Activated CD4-positive, alpha-beta T cell treated with anti-CD3 and anti-CD28 coated beads, Interleukin-2, amount 50 U/mL, for 4 hours (primary cell): ENCODE measurements at regions not wholly inside any gene's neighbourhood (a gene's known extent, or its start where the extent isn't known, plus 50 kb on each side); places are given as distances from the start of the nearest gene placed in this dataset.

ENCODE experiments used
- DNase-seq, 2 experiments: peaks; one replicate each; pipeline ENCODE4 v3.0.0-alpha.2; 2020

DNA sequence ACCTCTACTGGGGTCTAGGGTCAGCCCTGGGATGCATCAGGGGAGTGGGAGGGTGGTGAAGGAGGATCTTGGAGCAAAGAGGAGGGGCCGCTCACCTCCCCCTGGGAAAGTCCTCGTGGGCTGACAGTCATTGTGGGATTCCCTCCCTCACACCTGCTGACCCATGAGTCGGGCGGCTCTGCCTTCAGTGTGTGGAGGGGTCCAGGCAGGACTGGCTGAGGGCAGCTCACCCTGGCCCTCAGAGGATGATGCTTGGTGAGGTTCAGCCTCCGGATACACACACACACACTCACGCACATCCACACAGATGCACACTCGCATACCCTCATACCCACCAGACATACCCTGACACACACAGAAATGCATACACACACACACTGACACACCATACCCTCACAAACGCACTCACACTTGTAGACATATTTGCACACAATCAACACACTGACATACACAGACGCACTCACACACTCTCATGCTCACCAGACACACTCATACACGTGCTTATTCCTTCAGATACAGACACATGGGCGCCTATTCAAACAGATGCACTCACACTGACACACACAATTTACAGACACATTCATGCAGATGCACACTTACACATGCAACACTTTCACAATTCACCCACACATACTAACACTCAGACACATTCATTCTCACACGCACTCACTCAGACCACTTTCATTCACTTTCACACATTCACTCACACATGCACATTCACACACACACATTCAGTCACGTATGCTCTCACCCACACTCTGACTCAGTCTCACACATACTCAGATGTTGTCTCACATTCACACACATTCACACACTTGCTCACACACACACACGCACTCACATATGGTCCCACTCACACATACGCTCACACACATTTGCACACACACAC, 105.1 kb upstream of the RPL38 start:
- no peak for DNase-seq

DNA sequence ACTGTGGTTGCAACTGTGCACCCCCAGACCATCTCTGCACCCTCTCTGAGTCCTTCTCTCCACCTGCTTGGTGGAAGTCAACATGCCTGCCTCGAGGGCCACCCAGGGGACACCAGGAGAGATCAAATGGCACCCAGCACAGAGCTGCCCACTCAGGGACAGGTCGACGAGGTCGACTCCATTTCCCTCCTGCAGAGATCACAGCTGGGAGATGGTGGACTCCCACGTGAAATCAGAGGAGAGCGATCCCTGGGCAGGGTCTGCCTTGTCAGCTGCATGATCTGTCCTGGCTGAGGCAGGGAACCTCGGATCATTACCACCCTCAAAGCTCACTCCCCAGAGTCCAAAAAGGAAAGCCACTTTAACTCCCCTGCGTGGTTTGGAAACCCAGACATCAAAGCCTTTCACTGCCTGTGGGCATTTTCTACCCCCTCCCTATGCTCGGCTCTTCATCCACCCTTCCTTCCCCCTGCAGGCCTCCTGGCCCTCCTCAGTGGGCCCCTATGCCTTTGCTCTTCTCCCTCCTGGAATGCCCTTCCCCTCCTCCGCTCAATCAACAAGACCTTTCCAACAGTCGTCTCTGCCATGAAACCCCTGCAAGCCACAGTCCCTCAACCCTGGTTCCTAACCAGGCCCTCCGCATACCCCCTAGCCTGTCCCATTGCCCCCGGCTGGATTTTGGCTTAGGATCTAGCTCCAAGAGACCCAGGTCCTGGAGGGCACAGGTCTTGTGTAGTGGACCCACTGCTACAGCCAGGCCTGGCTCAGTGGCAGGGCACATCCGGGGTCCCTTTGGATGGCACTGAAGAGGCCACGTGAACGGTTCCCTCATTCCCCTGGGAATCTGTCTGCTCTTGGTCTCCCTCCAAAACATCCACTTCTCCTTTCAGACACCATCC, 103.8 kb upstream of the RPL38 start:
- no peak for DNase-seq

DNA sequence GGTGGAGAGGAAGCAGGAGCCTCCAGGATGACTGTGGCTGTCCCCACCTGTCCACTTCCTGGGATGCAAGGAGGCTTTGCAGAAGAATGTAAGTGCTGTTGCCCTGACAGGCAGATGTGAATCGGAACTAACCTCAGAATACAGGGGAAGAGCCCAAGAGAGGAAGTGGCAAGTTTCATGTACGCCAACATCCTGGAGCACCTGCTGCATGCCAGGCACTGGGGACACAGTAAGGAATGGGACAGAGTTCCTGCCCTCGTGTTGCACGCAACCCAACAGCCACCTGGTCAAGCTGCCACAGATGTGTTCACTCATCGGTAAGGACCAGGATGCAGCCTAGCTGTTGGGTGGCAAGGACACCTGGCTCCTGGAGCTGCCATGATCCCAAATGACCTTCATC, 98.6 kb upstream of the RPL38 start:
- DNase-seq: no peak

DNA sequence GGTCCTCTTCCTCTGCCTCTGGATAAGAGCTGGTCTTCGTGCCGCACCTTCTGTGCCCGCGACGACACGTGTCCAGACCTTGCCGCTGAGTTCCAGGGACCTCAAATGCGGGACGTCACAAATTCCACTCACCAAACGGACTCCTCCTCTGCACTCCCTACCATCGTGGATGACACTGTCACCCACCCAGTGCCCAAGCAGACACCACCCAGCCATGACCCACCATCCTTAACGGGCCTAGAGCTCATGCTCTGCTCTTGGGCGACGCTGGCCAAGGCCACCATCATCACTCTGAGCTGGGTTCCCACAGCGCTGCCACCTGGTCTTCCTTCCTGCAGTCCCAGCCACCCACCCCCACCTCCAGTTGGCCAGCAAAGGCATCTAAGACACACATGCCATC, 96.4 kb upstream of the RPL38 start:
- DNase-seq: no peak

DNA sequence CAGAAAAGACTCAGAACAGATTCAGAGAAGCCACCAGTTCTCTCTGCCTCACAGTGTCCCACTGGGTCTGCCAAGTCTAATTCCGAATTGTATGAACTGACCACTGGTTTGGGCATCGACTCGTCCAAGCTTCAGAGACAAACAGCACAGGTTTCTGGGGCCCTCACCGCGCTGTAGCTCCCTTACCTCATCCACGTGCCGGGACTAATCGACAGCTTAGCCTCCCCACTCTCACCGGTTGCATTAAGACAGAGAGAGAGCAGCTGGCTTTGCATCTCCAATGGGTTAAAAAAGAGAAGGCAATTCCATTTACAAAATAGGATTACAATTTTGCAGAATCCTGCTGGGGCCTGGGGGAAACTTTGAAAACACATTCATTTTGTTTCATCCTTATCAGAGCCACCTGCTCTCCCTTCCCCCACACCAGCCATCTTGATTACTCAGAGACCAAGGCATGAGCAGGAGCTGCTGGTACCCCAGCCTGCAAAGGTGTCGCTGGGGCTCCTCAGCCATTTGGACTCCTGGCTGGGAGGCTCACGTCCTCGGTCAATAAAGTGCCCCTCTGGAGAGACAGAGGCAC, 95.3 kb upstream of the RPL38 start:
- DNase-seq: no peak

DNA sequence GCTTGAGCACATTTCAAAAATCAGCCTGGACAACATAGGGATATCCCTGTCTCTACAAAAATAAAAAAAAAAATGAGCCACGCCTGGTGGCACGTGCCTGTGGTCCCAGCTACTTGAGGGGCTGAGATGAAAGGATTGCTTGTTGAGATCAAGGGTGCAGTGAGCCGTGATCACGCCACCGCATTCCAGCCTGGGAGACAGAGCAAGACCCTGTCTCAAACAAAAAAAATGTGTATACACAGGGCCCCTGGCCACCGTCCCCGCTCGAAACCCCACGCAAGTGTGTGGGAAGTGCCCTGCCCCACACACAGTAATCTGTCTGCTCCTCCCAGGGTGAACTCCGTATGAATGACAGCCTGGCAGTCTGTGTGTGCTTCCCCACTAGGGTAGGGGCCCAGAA, 93.0 kb upstream of the RPL38 start:
- DNase-seq: no peak

DNA sequence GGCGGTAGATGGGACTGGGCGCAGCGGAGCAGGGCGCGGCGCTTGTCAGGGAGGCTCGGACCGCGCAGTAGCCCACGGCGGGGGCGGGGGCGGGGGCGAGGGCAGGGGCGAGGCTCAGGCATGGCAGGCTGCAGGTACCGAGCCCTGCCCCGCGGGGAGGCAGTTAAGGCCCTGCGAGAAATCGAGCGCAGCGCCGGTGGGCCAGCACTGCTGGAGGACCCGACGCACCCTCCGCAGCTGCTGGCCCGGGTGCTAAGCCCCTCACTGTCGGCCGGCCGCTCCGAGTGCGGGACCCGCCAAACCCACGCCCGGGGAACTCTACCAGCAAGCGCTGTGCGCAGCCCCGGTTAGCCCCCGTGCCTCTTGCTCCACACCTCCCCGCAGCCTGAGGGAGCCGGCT, 90.2 kb upstream of the RPL38 start:
- DNase-seq: no peak

DNA sequence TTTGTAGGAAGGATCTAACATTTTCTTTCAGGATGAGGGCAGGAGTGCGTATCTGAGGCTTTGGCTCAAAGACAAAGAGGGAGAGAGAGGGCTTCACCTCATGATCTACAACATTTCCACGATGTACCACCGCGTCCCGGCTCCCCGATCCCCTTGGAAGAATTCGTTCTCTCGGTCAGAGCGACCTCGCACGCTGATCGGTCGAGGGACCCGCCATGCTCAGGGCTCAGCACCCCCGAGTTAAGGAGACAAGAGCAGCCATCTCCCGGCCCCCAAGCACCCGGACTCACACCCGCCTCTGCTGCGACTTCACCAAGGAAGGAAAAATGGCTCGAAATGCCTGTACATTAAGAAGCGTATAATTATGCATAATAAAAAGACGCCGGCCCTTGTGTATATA, 89.5 kb upstream of the RPL38 start:
- no peak for DNase-seq

DNA sequence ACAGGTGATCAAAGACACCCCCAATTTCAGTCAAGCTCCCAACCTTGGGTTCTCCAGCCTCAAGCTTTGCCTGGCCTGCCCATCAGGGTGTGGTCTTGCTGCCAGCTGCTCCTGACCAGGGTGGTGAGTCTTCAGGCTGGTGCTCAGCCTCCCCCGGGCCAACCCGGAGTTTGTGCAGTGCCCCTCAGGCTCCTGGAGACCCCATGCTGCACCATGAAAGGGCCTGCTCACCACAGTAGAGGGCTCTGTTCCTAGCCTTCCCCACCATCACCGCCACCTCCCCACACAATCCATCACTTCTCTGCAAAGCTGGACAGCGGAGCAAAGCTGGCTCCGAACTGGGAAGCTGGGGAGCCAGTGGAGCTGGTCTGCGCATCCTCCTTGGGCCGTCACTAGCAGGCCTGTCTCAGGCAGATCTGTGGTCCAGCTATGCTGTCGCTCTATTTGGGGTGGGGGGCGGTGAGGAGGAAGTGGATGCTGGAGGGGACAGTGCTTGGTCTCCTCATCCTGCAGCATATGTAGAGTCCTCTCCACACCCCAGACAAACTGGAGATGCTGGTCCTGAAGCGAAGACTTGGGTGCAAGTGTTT, 88.5 kb upstream of the RPL38 start:
- DNase-seq: no peak

DNA sequence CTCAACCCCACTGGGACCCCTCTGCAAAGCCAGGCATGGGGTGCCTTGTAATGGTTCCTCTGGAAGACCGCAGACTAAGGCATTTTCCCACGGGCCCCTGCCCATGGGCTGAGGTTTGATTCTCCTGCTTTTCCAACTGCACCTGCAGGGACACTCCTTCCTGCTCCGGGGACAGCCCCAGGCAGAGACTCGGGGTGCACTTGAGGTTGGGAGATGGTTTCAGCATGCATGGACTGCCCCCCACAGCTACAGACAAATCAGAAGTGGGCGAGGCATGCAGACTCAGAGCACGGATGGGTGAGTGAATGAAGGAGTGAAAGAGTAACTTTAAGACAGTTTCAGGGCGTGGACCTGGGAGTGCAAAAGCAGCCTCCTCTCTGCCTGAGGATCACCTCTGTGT, 87.9 kb upstream of the RPL38 start:
- DNase-seq: no peak

DNA sequence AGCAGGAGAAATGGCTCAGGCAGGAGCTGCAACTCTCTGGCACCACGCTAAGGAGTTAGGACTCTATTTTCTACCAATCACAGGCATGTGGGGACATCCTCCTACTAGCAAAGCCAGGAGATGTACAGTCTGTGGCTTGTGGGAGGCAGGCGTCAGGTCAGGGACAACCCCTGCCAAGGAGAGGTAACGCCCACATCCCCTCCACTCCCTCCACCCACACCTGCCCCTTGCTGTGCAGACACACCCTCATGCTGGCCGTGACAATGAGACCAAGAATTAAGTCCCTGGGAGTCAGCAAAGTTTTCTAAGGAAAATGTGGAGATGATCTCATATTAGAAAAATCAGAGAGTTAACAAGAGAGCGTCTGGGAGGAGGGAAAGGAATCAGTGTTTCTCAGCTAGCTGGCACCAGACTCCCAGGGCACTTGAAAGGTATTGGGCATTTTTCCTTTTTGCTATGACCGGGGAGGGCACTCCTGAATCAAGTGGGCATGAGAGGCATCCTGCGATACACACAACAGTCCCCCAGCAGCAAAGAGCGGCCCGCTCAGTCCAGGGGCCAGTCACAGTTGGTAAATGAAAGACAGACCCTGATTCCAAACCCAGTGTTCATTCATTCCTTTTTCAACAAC, 87.3 kb upstream of the RPL38 start:
- DNase-seq: no peak

DNA sequence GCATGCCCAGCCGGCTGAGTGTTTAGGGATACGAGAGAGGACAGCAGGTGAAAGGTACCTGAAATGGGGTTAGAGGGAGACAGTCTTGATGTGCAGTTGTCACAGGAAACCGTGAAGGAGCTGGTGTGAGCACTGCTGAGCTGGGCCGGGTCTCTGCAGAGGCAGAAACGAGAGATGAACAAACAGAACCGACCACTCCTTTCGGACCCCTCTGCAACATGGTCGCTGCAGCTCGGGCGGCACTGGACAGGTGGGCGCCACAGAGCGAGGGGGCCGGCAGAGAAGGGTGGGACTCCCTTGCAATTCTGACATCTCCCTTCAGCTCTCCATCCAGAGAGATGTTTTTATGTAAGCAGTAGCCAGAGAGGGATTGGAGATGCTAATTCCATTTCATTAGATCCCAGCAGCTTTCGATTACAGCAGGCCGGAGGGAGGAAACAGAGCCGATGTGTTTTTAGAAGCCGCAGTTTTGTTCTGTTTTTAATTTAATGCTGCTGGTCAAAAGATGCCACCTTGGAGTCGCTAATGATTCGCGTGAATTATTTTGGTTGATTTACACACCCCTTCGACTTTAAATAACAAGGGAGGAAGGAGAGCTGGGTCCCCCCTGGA, 86.3 kb upstream of the RPL38 start:
- no peak for DNase-seq

DNA sequence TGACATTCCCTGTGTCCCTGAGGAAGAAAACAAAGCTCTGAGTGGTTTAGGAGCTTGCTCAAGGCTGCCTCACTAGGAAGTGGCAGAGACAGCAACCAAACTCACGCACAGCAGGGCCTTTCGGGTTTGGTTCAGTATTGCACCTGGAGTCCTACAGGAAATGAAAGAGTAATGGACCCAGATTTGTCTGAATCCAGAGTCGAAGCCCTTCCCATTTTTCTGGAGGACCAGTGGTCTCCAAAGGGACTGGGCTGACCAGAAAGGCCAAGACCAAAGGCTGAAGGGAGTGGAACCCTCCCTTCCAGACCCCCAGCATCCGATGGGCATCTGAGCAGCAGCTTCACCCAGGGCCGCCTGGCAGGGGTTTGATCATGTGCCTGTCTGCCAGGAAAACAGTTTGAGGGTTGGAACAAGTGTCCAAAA, 85.5 kb upstream of the RPL38 start:
- DNase-seq: no peak

DNA sequence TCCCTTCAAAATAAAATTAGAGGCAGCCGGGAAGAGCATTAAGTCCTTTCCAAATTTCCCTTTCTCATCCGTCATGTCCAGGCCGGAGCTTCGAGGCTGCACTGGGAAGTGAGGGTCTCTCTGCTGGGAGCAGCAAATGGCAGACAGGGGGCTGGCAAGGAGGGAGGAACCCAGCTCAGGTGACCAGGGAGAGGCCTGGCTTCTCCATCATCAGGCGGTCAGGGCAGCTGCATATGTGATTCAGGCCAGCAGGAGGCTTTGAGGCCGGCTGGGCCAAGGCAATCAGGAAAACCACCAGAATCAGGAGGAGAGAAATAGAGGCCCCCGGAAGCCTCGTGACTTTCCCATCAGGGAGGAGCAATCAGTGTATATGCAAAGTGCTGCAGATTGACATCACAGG, 85.0 kb upstream of the RPL38 start:
- DNase-seq: no peak

DNA sequence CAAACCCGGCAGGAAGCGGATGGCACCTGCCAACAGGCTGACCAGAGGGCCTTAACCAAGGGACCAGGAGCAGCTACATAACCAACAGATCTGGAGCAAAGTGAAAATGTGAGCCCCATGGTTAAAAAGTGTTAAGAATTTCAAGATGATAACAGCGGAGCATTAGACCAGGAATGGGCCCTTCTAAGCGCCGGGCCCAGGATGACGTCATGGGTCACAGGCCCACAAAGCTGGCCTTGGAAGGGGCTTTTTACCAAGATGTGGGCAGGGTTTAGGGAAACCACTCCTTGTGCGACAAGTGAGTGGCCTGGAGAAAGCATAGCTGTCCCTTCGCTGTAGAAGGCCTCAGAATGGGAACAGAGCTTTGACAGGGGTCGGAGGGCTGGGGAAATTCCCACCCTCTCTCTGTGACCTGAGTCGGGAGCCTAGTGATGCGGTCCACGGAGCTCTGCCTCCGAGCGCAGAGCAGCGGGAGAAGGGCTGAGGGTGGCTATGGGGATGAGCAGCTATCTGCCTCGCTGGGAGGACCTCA, 84.4 kb upstream of the RPL38 start:
- DNase-seq: no peak

DNA sequence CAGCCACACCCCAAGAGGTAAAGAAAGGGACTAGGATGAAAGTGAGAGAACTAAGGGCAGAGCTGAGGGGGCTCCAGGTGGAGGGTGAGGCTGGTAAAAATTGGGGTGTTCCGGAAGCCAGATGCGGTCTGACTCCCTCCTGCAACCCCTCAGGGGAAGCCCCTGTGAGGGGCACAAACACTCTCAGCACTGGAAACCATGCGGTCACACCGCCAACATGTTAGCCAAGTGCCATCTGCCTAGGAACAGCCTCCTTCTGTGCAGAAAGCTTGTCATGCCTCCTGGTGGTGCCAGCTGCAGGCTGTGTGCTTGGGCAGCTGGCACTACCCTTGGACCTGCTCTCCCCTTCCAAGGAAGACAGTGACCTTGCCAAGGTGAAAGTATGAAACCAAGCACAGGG, 83.5 kb upstream of the RPL38 start:
- no peak for DNase-seq

DNA sequence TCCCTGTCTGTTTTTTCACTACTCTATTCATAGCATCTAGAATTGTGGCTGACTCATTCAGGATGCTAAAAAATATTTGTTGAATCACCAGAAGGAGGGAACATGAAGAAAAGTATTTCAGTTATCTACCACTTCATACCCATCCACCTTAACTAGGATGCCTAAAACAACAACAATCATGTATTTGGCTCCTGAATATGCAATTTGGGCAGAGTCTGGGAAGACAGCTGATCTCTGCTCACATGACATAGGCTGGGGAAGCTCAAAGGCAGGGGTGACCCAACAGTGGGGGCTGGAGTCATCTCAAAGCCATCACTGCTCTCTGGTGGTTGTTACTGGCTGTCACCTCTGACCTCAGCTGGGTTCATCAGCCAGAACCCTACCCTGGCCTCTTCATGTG, 80.1 kb upstream of the RPL38 start:
- DNase-seq: no peak

DNA sequence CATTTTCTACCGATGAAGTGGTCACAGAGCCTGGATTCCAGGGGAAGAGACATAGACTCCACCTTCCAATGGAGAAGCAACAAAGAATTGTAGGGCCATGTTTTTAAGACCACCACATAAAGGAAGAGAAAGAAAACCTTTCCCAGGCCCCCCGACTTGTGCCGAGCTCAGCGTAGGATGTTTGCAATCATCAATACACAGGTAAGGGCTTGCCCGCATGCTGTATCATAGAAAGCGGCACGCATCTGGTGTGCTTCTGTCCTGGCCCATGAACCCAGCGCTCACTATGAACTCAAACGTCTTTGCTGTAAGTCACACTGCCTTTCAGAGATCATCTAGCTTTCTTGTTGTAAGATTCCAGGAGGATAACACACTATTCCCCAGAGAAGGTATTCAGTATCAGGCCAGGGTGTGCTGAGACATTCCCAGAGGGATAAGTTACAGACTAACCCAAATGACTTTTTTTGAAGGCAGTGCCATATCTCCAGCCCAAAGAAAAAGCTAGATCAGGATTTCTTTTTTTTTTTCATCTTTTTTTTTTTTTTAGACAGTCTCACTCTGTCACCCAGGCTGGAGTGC, 79.5 kb upstream of the RPL38 start:
- no peak for DNase-seq

DNA sequence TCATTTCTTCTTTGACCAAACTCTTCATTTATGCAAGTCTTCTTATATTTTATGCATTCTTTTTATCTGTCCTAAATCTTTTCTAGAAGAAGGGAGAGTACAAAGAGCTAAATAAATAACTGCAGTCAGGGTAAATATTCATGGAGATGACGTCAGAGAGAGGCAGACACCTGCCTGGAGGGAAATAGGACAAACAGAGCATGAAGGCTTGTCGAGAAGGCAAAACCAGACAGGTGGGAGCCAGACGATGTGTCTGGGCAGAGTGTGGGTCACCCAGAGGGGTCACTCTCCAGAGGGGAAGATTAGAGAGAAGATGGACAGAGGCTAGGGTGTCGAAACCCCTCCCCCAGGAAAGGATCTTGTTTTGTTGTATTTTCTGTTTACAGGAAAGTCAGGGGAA, 78.3 kb upstream of the RPL38 start:
- DNase-seq: no peak

DNA sequence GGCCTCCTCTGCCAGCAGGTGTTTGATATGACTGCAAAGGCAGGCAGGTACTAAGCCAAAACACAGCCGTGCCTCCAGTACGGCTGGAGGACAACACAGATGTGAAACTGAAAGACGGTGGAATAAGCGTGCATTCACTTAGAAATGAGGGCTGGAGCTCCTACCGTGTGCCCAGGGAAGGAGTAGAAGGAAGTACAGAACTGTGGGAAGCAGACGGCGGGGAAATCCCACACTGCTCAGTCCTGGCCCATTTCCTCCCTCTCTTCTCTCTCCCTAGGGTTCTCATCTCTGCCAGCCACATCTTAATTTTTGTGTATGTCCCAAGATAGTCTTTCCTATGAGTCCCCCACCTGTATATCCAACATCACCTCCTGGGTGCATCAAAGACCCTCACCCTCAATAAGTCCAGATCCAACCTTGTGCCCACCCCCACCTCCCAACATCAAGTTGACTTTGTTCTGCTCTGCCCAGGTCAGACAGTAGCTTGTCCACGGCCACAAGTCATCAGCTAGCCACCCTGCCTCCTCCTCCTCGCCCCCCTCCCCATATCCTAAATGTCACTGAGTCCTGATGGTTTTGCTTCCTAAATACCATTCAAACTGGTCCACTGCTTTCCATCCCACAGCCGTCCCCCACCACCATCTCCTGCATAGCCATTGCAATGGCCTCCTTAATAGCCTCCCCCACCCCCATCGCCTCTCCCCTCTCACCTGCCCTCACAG, 77.1 kb upstream of the RPL38 start:
- DNase-seq: no peak

DNA sequence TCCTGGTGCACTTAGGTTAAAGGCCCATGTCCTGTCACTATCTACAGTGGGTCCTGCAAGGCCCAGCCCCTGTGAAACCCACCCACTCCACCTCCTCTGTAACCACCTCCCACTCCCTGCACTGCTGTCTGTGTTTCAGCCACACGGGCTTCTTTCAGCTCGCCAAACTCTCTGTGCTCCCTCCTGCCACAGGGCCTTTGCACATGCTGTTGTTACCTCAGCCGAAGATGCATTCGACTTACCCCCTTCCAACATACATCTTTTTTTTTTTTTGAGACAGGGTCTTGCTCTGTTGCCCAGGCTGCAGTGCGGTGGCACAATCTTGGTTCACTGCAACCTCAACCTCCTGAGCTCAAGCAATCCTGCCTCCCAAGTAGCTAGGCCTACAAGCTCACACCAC, 76.5 kb upstream of the RPL38 start:
- DNase-seq: no peak
